Superior temporal gyrus (tissue), 1 donor: ENCODE measurements at regions not wholly inside any gene's neighbourhood (a gene's known extent, or its start where the extent isn't known, plus 50 kb on each side); places are given as distances from the start of the nearest gene placed in this dataset.

ENCODE experiments used
- DNase-seq: peaks from one replicate; pipeline ENCODE4 v3.0.0-alpha.2; 2016; ENCODE audit errors: extremely low spot score

- no peak for DNase-seq
These were observed 98.0 kb upstream of the THY1 start for GRCh38 chr11:119520966-119521365.

- DNase-seq = no peak
These were observed 97.4 kb upstream of the THY1 start for GRCh38 chr11:119520400-119520799.

- DNase-seq = no peak
These were observed 96.8 kb upstream of the THY1 start for GRCh38 chr11:119519796-119520195.

- DNase-seq = no peak
These were observed 96.1 kb upstream of the THY1 start for GRCh38 chr11:119518746-119519730.

GRCh38 chr11:119515771-119516400 lies 92.9 kb upstream of the THY1 start:
- DNase-seq = no peak

GRCh38 chr11:119513806-119514170 lies 90.8 kb upstream of the THY1 start:
- no peak for DNase-seq

GRCh38 chr11:119513131-119513805 lies 90.3 kb upstream of the THY1 start:
- no peak for DNase-seq

- DNase-seq = no peak
These were observed 89.4 kb upstream of the THY1 start for GRCh38 chr11:119512369-119512768.

GRCh38 chr11:119511614-119512306 lies 88.8 kb upstream of the THY1 start:
- DNase-seq = no peak

- DNase-seq = peak; percentile 68
These were observed 87.0 kb upstream of the THY1 start for GRCh38 chr11:119509969-119510401.

GRCh38 chr11:119509282-119509841 lies 86.4 kb upstream of the THY1 start:
- no peak for DNase-seq

- no peak for DNase-seq
These were observed 83.5 kb upstream of the THY1 start for GRCh38 chr11:119506436-119506835.

- no peak for DNase-seq
These were observed 82.9 kb upstream of the THY1 start for GRCh38 chr11:119505861-119506260.

- DNase-seq = no peak
These were observed 82.1 kb upstream of the THY1 start for GRCh38 chr11:119505071-119505470.

GRCh38 chr11:119504371-119504770 lies 81.4 kb upstream of the THY1 start:
- no peak for DNase-seq

- DNase-seq = no peak
These were observed 78.9 kb upstream of the THY1 start for GRCh38 chr11:119501777-119502405.

- no peak for DNase-seq
These were observed 74.7 kb upstream of the THY1 start for GRCh38 chr11:119497717-119498116.

GRCh38 chr11:119496997-119497396 lies 74.0 kb upstream of the THY1 start:
- no peak for DNase-seq

GRCh38 chr11:119496469-119496868 lies 73.5 kb upstream of the THY1 start:
- no peak for DNase-seq

GRCh38 chr11:119493712-119494111 lies 70.7 kb upstream of the THY1 start:
- DNase-seq = no peak
